Fibroblast of skin of right quadriceps (primary cell): ENCODE measurements at regions not wholly inside any gene's neighbourhood (a gene's known extent, or its start where the extent isn't known, plus 50 kb on each side); places are given as distances from the start of the nearest gene placed in this dataset.

Source experiments
- DNase-seq: peaks from one replicate; pipeline ENCODE4 v3.0.0-alpha.2; 2013

DNA sequence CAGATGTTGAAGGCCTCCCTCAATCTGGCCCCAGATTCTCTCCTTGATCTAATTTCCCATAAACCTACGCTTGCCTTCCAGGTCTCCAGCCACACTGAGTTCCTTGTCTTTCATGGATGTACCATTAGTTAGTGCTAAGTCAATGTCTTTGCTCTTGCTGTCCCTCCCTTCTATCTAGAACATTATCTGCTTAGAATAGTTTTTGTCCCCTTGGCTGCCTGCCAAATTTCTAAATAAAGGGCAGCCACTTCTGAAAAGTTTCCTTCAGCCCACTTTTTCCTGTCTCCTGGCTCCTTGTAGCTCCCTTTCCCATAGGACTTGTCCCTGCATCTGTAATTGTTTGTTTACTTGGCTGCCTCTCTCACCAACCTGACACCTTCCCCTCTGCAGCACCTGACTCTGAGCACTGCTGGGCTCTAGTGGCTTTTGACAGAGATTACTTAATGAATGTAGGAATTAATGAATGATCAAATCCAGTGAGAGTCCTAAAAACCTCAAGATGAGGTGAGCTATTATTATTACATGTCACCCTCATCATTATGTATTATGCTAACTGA, 58.3 kb downstream of the CXCL12 start:
- no peak for DNase-seq

DNA sequence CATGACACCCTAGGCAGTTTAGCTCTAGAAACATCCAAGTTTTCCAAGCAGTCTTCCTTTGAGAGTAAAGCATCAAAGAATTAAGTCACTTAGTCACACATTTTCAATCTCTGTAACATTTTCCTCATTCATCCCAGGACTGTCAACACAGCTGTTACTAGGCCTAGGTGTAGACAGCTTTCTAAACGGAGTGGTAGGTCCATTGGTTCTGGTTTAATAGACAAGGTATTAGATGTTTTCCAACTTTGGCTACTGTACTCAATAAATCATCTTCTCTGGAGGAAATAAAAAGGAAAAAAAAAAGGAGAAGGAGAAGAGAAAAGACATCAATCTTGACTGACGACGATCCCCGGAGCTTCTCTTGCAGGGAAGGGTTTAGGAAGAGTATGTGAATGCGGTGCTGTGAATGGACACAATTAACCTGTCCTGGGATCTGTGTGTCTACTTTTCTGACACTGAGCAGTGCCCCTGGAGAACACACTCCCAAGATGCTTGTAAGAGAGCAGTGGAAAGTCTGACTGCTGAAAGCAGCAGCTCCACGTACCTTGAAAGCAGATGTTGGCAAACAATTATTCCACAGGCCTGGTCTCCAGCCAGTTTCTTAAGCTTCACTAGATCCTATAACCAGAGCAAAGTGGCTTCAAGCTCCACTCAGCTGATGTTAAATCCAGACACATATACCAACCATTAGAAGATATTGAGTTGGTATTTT, 59.1 kb downstream of the CXCL12 start:
- no peak for DNase-seq

DNA sequence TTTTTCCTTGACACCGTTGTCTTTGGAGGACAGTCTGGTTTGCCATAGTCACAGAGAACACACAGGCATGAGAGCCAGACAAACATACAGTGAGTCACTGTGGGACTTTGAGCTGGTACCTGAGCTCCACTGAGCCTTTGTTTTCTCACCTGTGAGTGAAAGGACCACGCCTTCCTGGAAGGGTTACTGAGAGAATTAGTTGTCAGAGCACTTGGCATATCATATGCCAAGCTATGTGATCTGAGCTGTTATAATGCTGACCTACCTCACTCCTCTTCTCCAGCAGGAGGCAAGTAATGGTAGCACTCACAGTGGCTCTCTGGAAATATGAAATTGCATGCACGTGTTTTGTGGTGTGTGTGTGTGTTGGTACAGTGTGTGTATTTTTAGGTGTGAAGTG, 59.7 kb downstream of the CXCL12 start:
- DNase-seq, result no peak

DNA sequence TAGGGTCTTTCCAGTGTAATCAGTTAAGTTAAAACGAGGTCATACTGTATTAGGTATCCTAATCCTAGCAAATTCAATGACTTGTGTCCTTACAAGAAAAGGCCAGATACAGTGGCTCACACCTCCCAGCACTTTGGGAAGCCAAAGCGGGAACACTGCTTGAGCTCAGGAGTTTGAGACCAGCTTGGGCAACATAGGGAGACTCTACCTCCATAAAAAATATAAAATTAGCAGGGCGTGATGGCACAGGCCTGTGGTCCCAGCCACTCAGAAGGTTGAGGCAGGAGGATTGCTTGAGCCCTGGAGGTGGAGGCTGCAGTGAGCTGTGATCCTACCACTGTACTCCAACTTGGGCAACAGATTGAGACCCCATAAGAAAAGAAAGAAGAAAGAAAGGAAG, 61.1 kb downstream of the CXCL12 start:
- DNase-seq, result no peak

DNA sequence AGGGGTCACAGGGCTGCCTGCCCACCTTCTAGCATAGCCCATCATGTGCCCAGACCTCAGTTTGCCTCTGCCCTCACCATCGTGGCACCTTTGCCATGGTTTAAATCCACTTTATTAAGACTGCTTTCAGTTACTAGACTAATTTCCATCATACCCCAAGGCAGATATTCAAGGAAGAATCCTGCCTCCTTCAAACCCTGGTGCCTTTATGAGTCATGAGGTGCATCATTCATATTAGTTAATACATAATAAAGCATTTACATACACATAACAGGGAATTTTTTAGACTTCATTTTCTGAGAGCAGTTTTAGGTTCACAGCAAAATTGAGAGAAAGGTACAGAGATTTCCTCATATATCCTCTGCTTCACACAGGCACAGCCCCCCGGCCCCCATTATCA, 62.8 kb downstream of the CXCL12 start:
- no peak for DNase-seq

DNA sequence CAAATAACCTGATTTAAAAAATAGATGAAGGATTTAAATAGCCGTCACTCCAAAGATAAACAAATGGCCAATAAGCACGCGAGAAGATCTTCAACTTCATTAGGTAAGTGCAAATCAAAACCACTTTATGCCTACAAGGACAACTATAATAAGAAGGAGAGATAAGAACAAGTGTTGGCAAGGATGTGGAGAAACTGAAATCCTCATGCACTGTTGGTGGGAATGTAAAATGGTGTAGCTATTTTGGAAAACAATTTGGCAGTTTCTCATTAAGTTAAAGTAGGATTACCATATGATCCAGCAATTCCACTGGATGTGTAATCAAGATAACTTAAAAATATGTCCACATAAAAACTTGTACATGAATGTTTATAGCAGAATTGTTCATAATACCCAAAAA, 64.1 kb downstream of the CXCL12 start:
- no peak for DNase-seq

DNA sequence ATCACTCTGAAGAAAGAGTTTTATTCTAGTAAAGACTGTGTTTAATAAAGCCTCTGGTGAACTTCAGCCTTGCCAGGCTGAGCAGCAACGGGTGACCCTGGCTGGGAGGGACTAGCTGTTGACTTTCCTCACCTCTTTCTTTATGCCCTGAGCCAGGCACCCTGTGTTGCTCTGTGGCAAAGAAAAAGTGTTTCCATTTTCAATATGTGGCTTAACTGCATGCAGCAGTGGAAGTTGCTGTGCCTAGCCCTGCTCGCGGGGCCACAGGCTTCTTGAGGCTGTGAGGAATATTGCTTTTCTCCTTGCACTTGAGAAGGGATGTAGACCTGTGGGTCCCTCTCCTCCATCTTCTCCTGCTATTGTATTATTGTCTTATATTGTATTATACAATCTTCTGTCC, 67.0 kb downstream of the CXCL12 start:
- no peak for DNase-seq

DNA sequence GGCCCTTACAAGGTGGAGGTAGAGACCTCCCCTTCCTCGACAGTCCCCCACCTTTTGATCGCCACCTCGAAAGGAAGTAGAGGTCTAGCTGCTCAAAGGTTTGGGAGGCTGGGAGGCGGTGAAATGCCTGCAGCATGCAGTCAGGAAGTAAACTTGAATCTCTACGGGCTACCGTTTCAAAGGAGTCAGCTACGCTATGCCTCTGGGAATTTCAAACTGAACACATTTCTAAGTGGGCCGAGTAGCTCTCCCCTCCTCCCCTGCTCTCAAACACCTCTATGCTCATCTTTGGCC, 68.0 kb downstream of the CXCL12 start:
- no peak for DNase-seq

DNA sequence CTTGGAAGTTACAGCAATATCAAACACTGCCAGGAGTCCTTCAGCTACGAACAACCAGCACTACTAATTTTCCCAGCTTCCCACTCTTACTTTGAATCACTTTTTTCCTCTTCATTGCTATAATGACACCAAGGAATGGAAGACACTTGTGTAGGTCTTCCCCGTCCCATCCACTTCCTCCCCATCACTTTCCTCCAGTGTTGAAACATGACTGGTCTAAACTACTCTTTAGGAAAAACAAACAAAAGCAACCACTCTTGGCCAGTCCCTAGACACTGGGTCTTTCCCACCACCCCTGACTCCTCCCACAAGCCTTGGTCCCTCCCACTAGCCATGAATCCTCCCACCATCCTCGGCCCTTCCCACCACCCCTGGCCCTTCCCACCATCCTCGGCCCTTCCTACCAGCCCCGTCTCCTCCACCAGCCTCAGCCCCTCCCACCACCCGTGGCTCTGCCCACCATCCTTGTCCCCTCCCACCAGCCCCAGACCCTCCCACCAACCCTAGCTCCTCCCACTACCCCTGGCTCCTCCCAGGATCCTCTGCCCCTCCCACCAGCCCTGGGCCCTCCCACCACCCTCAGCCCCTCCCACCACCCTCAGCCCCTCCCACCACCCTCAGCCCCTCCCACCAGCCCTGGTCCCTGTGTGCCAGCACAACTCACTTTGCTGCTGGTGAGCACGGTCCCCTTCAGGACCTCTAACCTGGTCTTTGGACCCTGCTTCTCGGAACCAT, 68.5 kb downstream of the CXCL12 start:
- no peak for DNase-seq

DNA sequence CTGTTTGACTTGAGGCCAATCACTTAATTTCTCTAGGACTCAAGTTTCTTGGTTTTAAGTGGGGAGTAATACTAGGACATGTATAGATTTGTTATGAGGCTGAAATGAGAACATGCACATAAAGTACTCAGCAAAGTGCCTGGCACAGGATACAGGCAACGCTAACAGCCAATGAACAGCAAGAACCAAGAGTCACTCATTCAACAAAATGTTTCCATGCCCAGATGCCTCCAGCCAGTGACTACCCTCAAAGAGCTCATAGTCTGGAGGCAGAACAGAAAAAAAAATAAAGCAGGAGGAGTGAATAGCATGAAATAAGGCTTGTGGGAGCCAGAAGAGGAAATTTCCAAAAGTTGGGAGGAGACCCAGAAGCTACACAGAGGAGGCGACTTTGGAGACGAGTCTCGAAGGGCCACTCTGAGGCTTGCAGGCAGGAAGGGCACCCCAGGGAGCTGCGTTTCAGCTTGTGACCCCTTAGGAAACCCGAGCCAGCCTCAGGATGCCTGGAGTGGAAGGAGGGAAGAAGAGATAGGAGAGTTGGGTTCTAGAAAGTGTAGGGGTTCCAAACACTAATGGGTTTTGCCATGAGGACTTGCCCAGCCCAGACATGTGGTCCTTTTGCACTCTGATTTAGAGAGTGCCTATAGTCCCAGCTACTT, 70.0 kb downstream of the CXCL12 start:
- DNase-seq, result no peak

DNA sequence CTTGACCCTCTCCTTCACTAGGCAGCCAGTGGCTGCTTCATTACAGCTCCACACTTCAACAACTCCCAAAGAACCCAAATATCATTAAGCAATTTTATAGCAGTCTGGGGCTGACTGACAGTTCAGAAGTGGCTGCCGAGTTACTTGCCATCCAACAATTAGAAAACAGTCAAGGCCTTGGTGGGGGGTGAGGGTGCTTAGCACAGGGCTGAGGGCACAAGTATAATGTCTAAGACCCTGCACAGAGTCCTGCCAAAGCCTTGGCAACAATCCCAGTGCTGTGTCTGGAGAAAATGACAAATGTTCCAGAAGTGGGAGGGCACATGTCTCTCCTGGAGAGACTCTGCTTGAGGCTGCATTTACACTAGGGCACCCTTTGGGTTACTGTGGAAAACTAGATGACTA, 71.1 kb downstream of the CXCL12 start:
- DNase-seq, result no peak

DNA sequence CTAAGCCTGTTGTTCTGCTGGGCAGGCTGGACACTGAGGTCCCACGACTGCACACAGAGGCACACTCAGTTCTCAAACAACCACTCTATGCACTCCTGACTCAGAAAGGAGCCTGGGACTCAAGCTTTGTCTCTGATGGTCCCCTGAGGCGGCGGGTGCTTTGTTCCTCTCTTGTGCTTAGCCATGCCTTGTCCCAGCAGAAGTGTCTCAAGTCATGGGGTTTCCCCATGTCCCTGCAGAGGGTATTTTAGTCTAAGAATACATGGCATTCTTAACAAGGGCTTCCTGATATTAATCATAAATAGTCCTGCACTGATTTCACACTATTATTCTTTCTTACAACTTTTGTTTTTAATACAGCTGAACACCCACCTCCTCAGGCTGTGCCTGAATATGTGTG, 72.5 kb downstream of the CXCL12 start:
- DNase-seq, result no peak

DNA sequence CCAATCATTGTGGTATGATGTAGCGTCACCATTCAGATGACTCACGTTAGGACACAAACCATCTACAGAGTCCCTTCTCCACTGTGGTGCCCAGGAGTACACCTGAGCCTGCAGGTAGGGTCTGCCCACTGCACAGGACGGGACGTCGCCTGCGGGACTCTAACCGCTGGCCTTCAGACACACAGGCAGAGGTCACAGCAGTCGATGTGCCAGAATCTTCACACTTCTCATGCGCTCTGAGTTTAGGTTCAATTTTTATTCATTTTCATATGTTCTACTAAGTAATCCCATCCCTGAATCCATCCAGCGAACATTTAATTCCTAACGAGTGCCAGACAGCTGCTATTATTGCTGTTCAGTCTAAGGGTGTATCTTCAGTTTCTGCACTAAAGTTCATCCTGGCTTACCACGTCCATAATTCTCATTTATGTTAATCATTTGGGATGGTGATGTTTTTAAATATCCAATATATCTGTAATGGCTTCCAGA, 73.3 kb downstream of the CXCL12 start:
- no peak for DNase-seq

DNA sequence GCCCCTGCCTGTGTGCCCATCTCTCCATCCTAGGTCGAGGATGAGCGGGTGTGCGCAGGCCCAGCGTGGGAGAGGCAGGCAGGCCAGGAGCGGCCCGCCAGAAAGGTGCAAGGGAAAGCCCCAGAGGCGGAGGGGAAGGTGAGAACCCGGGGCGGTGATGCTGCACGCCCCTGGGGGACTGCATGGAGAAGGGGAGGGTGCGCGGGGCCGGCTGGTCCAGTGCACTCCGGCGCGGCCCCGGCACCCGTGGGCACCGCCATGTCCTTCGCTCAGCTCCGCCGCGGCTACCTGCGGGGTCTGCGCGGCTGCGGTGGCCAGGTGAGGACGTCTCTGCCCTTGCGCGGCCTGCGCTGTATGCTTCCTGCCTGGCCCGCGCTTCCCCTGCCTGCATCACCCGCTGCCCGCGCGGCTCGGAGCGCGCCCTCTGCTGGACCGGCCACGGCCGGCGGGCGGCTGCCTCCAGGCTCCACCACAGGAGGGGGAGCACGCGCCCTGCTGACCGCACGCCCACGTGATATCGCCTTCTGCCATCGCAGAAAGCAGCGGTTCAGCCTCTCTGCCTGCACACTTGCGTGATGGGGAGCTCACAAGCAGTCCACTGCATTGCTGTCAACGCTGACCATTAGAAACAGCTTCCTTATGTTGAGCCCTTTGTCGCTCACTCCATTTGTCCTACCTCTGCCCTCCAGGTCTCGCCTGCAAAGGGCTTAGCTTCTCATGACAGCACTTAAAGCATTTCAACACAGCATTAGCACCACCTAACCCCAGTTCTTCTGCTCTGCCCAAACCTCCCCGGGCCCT, 73.9 kb downstream of the CXCL12 start:
- DNase-seq, result peak; percentile 74

DNA sequence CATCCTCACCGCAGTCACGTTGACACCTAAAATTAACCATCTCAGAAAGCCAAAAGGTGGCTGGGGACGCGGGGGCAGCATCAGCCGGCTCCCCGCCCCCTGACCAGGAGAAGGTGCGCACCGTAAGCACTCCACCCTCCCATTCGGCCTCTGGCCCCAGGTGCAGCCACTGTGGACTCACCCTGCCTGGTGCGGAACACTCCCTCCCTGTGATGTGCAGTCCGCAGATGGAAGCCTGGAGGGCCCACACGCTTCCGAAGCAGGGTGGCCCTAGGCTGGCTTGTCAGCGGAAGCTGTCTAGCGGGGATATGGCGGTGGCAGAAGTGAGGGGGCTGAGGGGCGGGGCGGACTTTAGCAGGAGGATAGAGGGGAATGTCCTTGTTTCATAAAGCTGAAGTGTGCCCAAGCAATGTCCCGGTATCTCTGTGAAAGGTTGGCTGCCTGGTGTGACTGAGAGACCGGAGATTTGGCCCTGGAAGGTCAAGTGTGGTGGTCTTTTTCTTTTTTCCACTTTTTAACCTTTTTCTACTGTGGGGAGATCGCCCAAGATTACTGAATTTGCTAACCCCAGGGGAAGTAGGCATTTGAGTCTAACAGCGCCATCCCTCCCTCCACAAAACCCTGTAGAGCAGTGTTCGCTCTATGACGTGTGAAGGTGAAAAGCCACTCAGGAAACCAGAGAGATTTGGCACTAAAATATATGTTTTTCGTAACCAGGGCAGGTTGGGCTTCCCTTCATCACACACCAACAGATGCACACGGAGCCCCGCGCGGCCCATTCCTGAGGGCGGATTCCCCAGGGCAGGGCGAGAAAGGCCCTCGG, 74.7 kb downstream of the CXCL12 start:
- no peak for DNase-seq

DNA sequence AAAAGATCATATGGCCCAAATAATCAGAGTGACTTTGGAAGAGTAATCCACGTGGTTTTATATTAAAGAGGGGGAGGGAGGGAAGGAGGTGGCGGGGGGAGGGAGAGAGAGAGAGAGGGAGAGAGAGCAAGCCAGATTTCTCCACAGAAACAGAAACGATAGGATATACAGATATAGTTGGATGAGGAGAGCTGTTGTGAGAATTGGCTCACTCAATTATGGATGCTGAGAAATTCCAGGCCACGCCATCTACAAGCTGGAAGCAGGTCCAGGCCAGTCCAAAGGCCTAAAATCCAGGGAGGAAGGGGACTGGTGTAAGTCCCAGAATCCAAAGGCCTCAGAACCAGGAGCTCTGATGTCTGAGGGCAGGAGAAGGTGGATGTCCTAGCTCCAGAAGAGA, 75.5 kb downstream of the CXCL12 start:
- no peak for DNase-seq

DNA sequence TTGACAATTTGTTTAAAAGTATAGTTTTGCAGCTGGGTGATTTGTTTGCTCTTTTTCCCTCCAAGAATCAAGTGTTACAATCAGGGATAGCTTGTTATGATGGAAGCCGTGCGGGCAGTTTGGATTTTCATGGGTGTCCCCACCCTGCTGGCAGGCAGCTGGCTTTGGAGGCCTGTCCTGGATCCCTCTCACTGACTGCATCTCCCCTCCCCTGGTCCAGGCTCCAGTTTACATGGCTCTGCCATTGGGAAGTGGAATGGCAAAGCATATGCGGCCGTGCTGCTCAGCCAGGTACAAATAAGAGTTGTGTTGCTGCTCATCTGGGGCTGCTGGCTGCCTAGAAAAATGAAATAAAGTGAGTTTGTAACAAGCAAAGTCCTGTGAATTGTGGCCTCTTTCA, 76.0 kb downstream of the CXCL12 start:
- no peak for DNase-seq

DNA sequence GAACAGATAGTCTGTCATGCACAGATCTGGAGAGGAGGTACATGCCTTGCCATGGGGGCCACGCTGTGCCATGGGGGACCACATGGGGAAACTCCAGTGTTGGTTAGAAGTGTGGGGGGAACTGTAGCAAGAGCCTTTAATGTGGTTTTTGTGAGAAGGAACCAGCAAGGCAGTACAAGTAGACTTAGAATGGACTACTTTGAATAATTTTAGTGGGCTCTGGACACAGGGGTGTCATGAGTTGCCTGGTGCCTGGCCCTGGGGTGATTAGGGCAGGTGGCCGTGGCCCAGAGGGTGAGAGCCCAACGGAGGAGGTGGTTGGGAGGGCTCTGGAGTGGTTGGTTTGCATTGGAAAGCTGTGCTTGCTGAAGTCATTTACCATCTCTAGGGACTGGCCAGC, 77.2 kb downstream of the CXCL12 start:
- DNase-seq, result no peak

DNA sequence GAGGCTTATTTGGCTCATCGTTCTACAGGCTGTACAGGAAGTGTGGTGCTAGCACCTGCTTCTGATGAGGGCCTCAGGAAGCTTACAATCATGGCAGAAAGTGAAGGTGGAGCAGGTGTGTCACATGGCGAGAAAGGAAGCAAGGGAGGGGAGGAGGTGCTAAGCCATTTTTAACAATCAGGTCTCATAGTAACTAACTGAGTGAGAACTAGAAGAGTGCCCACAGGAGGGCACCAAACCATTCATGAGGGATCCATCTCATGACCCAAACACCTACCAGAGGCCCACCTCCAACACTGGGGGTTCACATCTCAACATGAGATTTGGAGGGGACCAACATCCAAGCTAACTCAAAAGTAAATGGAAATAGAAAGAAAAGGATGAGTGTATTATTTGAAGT, 78.1 kb downstream of the CXCL12 start:
- no peak for DNase-seq

DNA sequence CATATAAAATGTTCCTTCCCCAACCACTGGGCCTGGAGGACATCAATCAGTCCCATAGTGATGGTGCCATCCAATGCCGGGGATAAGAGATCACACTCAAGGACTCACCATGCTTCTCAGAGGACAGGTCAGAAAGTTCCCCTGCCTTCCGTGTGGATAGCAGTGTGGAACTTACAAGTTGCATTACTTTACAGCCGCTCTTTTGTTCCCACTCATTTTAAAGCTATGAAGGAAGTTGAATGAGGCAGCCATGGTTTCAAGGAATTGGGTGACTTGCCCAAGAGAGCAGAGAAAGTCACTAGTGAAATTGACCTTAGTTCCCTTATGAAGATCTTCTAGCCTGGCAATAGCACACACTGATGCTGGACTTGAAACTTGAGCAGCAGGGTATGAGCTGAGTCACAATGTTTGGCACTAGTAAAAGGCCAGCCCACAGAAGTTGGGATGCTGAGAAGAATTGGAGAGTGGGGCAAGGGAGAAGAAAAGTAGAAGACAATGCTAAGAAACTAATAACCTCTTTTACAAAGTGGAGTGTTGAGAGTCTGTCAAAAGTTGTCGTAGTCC, 78.7 kb downstream of the CXCL12 start:
- peak; percentile 54 for DNase-seq

DNA sequence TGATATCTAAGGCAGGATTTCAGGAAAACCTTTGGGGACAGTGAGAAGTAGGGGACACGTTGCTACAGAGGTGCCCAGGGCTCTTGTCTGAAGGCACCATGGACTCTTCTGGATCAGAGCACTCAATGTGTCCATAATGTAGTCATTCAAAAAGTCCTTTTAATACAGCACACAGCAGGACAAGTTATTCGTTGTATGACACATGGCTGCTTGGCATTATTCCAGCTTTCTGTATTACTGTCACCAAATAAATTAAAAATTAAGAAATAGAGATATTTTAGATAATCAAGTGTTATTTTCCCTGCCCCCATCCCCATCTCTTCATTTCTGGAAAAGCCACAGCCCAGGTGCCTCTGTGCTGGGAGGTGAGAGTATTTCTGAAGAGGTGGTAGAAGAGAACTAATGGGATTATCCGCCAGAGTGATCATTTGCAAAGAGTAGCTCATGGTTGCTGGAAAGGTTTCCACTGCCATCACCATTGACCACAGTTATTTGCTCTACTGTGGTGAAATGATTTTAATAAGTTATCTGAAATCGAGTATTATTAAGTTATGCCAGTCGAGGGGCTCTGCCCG, 83.0 kb downstream of the CXCL12 start:
- DNase-seq, result no peak
